SU-DHL-6 (cell line): ENCODE measurements at regions not wholly inside any gene's neighbourhood (a gene's known extent, or its start where the extent isn't known, plus 50 kb on each side); places are given as distances from the start of the nearest gene placed in this dataset.

Experiments
- H2AFZ ChIP-seq: fragments of 200-600 bp; sonication (generic); 2 replicates; pipeline ENCODE4 v1.6.1; 2014; ENCODE audit warnings: low read depth, mild to moderate bottlenecking, moderate library complexity, mixed read lengths, antibody characterized with exemption, low read length; ENCODE audit not compliant: severe bottlenecking
- H3F3A ChIP-seq: fragments of 200-600 bp; shearing (Covaris generic); 2 replicates; pipeline ENCODE4 v1.6.0; 2016; ENCODE audit warnings: antibody characterized with exemption, mild to moderate bottlenecking; ENCODE audit not compliant: insufficient read depth
- H3K27ac ChIP-seq: fragments of 200-600 bp; sonication (generic); 2 replicates; pipeline ENCODE4 v1.5.1; 2016; ENCODE audit warnings: low read depth, mild to moderate bottlenecking, low read length, moderate library complexity, mixed read lengths
- H3K27me3 ChIP-seq: fragments of 200-600 bp; sonication (generic), shearing (Covaris generic); 2 replicates; pipeline ENCODE4 v1.6.0; 2014; ENCODE audit warnings: mild to moderate bottlenecking, low read length
- H3K36me3 ChIP-seq: fragments of 200-600 bp; sonication (generic); 2 replicates; pipeline ENCODE4 v1.6.1; 2014; ENCODE audit warnings: mild to moderate bottlenecking, low read length, mixed read lengths
- H3K4me2 ChIP-seq: fragments of 300-600, 200-600 bp; shearing (Covaris generic), sonication (generic); 2 replicates; pipeline ENCODE4 v1.6.0; 2014; ENCODE audit warnings: low read length, low read depth, mild to moderate bottlenecking; ENCODE audit not compliant: poor library complexity, severe bottlenecking
- H3K4me3 ChIP-seq: fragments of 200-600 bp; sonication (generic); 2 replicates; pipeline ENCODE4 v1.5.1; 2014; ENCODE audit warnings: antibody characterized with exemption, low read length, mild to moderate bottlenecking, mixed read lengths; ENCODE audit not compliant: insufficient read depth, poor library complexity, severe bottlenecking
- H3K79me2 ChIP-seq: fragments of 200-600 bp; sonication (generic); 2 replicates; pipeline ENCODE4 v1.6.1; 2014; ENCODE audit warnings: mild to moderate bottlenecking, low read length, moderate library complexity; ENCODE audit not compliant: insufficient read depth
- H3K9ac ChIP-seq: fragments of 200-600 bp; sonication (generic); 2 replicates; pipeline ENCODE4 v1.7.0; 2014; ENCODE audit warnings: mild to moderate bottlenecking, low read length
- H3K9me2 ChIP-seq: fragments of 200-600 bp; sonication (generic); replicated peaks from 2 replicates; pipeline ENCODE4 v1.6.1; 2014; ENCODE audit warnings: low read length; ENCODE audit not compliant: insufficient read depth
- H3K9me3 ChIP-seq: fragments of 200-600 bp; sonication (generic); 2 replicates; pipeline ENCODE4 v1.6.1; 2014; ENCODE audit warnings: low read length, mixed read lengths; ENCODE audit not compliant: insufficient read depth
- H4K20me1 ChIP-seq: fragments of 200-600 bp; sonication (generic); 2 replicates; pipeline ENCODE4 v1.6.1; 2014; ENCODE audit warnings: low read depth, mild to moderate bottlenecking, antibody characterized with exemption, low read length, moderate library complexity, mixed read lengths
- CTCF ChIP-seq: fragments of 200-600 bp; sonication (generic); IDR thresholded peaks from one replicate; pipeline ENCODE4 v1.5.1; 2017; ENCODE audit warnings: antibody characterized with exemption, mild to moderate bottlenecking, low read length, moderate library complexity; ENCODE audit not compliant: insufficient read depth, poor library complexity, severe bottlenecking
- EZH2phosphoT487 ChIP-seq: fragments of 200-600 bp; sonication (generic), shearing (Covaris generic); conservative IDR thresholded peaks from 2 replicates; pipeline ENCODE4 v1.6.1; 2018; ENCODE audit warnings: mild to moderate bottlenecking, antibody characterized with exemption, low read length, moderate library complexity, mixed read lengths

GRCh38 chr4:32429151-32429550, 1709.0 kb downstream of the PCDH7 start:
- Histone ChIP-seq H3K4me2 (no peak overlapping the region), H3K27ac (no peak overlapping the region), H3K79me2 (no peaks in the 10 kb centered on the region), H2AFZ (no peak overlapping the region), H3K9ac (no peak overlapping the region), H3K27me3 (no peaks in the 10 kb centered on the region), H3K9me2 (no peaks in the 10 kb centered on the region), H3K4me3 (no peak overlapping the region), H3F3A (no peaks in the 10 kb centered on the region), H3K36me3 (0 out of 2 replicates have a peak, but pooled peaks cover 4% of the 10 kb centered on the region), H4K20me1 (no peaks in the 10 kb centered on the region), H3K9me3 (peaks cover 15% of the 10 kb centered on the region; the same call in 1 of the 2 replicates)
- TF ChIP-seq CTCF = no peak
- TF ChIP-seq EZH2phosphoT487 = no peak

- H4K20me1 ChIP-seq = no peaks in the 10 kb centered on the region
- no peak for TF ChIP-seq CTCF
- TF ChIP-seq EZH2phosphoT487 = no peak
- peaks cover 6% of the 10 kb centered on the region; the same call in 1 of the 2 replicates for H3K9me3 ChIP-seq
- H3K9me2 ChIP-seq = no peaks in the 10 kb centered on the region
- no peaks in the 10 kb centered on the region for H3F3A ChIP-seq
- no peak overlapping the region for H3K9ac ChIP-seq
- no peaks in the 10 kb centered on the region for H3K79me2 ChIP-seq
- H3K4me3 ChIP-seq = no peak overlapping the region
- H3K27me3 ChIP-seq = no peaks in the 10 kb centered on the region
- H3K27ac ChIP-seq = no peak overlapping the region
- no peak overlapping the region for H3K4me2 ChIP-seq
- H3K36me3 ChIP-seq = 0 out of 2 replicates have a peak, but pooled peaks cover 4% of the 10 kb centered on the region
- H2AFZ ChIP-seq = peak overlapping the region; percentile 74
These were observed 1715.1 kb downstream of the PCDH7 start for GRCh38 chr4:32435308-32435707.

GRCh38 chr4:32436816-32437215, 1716.6 kb downstream of the PCDH7 start:
- Histone ChIP-seq H3K27me3 (no peaks in the 10 kb centered on the region), H4K20me1 (no peaks in the 10 kb centered on the region), H3K79me2 (no peaks in the 10 kb centered on the region), H3K4me3 (no peak overlapping the region), H3K36me3 (0 out of 2 replicates have a peak, but pooled peaks cover 3% of the 10 kb centered on the region), H3K27ac (no peak overlapping the region), H3K9me2 (no peaks in the 10 kb centered on the region), H3K9me3 (peaks cover 6% of the 10 kb centered on the region; the same call in 1 of the 2 replicates), H3K4me2 (no peak overlapping the region), H2AFZ (peak overlapping the region; percentile 29), H3F3A (no peaks in the 10 kb centered on the region), H3K9ac (no peak overlapping the region)
- TF ChIP-seq EZH2phosphoT487 = no peak
- TF ChIP-seq CTCF = no peak
